ENCODE measurements at regions not wholly inside any gene's neighbourhood (a gene's known extent, or its start where the extent isn't known, plus 50 kb on each side); places are given as distances from the start of the nearest gene placed in this dataset.
"Not testable (repeated sequence)": the region's sequence is repeated elsewhere in the genome, so short reads cannot be mapped to it uniquely, and the experiment has no call there.

DNA sequence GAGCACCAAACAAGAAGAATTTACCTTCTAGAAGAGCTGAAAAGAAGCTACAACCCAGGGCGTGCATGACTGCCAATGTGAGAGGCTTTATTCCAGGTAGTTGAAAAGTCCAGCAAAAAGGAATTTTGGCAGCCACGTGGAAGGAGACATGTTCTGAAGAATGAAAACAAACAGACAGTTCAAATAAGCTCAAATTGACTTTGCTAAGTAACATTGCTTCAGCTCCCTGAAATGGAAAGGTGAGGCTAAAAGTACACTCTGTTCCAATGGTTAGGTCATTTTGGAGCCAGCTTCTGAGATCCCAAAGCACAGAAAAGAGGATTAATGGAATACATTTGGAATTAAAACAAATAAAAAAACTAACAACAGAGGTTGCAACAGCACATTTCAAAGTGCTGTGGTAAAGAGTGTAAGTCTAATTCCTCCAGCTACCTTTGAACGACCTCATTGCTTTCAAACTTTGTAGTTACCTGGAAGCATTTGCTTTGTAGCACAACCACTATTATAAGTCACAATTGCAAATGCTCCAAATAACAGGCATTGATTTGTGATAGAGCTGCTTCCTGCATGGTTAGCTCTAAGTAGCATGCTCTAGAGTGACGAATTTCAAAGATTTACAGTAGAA is 405.3 kb upstream of the EDA2R start:
- H3K27ac ChIP-seq (ENCODE audit: low read depth, low read length), result no peak overlapping the region
- no peak overlapping the region for H2AFZ ChIP-seq (ENCODE audit: low read length, unreplicated experiment)
- no peaks in the 10 kb centered on the region for H3K4me1 ChIP-seq (ENCODE audit: control insufficient read depth, insufficient read depth, low read length, unreplicated experiment)
- H3K36me3 ChIP-seq (ENCODE audit: insufficient read depth, low read length), result no peaks in the 10 kb centered on the region
- no peaks in the 10 kb centered on the region for H3K79me2 ChIP-seq (ENCODE audit: control insufficient read depth, insufficient read depth, low read length, unreplicated experiment)
- H3K27me3 ChIP-seq (ENCODE audit: insufficient read depth, low read length), result no peaks in the 10 kb centered on the region
- H3K4me3 ChIP-seq (ENCODE audit: low read depth, low read length), result no peak overlapping the region

DNA sequence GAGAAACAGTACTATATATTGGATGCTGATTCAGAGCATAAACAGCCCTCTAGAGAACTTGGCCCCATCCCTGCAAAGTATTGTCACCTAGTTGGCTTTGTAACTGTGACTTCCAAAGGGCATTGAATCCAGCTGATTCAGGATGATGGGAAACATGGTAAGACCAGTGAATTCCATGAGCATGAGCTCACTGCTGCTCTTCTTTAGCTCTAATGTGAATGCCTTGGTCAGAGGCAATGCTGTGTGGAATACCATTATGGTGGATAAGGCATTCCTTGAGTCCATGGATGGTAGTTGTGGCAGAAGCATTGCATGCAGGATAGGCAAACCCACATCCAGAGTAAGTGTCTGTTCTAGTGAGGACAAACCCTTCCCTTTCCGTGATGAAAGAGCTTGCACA is 365.6 kb upstream of the EDA2R start:
- H3K4me3 ChIP-seq (ENCODE audit: low read depth, low read length), result no peak overlapping the region
- no peaks in the 10 kb centered on the region for H3K79me2 ChIP-seq (ENCODE audit: control insufficient read depth, insufficient read depth, low read length, unreplicated experiment)
- no peaks in the 10 kb centered on the region for H3K27me3 ChIP-seq (ENCODE audit: insufficient read depth, low read length)
- H3K4me1 ChIP-seq (ENCODE audit: control insufficient read depth, insufficient read depth, low read length, unreplicated experiment), result no peaks in the 10 kb centered on the region
- H3K27ac ChIP-seq (ENCODE audit: low read depth, low read length), result no peak overlapping the region
- no peak overlapping the region for H2AFZ ChIP-seq (ENCODE audit: low read length, unreplicated experiment)
- no peaks in the 10 kb centered on the region for H3K36me3 ChIP-seq (ENCODE audit: insufficient read depth, low read length)

DNA sequence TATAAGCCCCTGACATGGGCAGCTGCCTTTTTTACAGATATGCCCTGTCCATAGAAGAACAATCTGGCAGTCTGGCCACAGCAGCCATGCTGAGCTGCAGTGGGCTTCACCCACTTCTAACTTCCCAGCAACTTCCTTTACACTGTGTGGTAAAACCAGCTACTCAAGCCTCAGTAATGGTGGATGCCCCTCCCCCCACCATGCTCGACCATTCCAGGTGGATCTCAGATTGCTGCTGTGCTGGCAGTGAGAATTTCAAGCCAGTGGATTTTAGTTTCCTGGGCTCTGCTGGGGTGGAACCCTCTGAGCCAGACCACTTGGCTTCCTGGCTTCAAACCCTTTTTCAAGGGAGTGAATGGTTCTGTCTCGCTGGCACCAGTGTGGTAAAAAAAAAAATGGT is 355.9 kb upstream of the EDA2R start:
- Histone ChIP-seq H2AFZ (ENCODE audit: low read length, unreplicated experiment) (no peak overlapping the region), H3K27me3 (ENCODE audit: insufficient read depth, low read length) (no peaks in the 10 kb centered on the region), H3K79me2 (ENCODE audit: control insufficient read depth, insufficient read depth, low read length, unreplicated experiment) (no peaks in the 10 kb centered on the region), H3K4me3 (ENCODE audit: low read depth, low read length) (no peak overlapping the region), H3K36me3 (ENCODE audit: insufficient read depth, low read length) (no peaks in the 10 kb centered on the region), H3K4me1 (ENCODE audit: control insufficient read depth, insufficient read depth, low read length, unreplicated experiment) (no peaks in the 10 kb centered on the region), H3K27ac (ENCODE audit: low read depth, low read length) (no peak overlapping the region)

DNA sequence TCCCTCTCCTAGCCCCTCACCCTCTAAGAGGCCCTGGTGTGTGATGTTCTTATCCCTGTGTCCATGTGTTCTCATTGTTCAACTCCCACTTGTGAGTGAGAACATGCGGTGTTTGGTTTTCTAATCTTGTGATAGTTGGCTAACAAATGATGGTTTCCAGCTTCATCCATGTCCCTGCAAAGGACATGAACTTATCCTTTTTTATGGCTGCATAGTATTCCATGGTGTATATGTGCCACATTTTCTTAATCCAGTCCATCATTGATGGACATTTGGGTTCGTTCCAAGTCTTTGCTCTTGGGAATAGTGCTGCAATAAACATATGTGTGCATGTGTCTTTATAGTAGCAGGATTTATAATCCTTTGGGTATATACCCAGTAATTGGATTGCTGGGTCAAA is 353.2 kb upstream of the EDA2R start:
- H2AFZ ChIP-seq (ENCODE audit: low read length, unreplicated experiment); H3K36me3 ChIP-seq (ENCODE audit: insufficient read depth, low read length); H3K4me3 ChIP-seq (ENCODE audit: low read depth, low read length); H3K4me1 ChIP-seq (ENCODE audit: control insufficient read depth, insufficient read depth, low read length, unreplicated experiment); H3K27me3 ChIP-seq (ENCODE audit: insufficient read depth, low read length); H3K27ac ChIP-seq (ENCODE audit: low read depth, low read length); H3K79me2 ChIP-seq (ENCODE audit: control insufficient read depth, insufficient read depth, low read length, unreplicated experiment): not testable (repeated sequence)

DNA sequence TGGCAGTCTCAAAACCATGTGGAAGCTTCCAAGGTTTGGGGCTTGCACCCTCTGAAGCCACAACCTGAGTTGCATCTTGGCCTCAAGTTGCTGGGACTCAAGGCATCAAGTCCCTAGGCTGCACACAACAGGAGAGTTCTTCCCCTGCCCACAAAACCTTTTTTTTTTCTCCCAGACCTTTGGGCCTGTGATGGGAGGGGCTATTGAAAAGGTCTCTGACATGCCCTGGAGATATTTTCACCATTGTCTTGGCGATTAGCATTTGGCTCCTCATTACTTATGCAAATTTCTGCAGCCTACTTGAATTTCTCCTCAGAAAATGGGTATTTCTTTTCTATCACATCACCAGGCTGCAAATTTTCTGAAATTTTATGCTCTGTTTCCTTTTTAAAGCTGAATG is 349.5 kb upstream of the EDA2R start:
- no peaks in the 10 kb centered on the region for H3K36me3 ChIP-seq (ENCODE audit: insufficient read depth, low read length)
- no peak overlapping the region for H3K27ac ChIP-seq (ENCODE audit: low read depth, low read length)
- H3K4me3 ChIP-seq (ENCODE audit: low read depth, low read length), result no peak overlapping the region
- no peak overlapping the region for H2AFZ ChIP-seq (ENCODE audit: low read length, unreplicated experiment)
- H3K4me1 ChIP-seq (ENCODE audit: control insufficient read depth, insufficient read depth, low read length, unreplicated experiment), result no peaks in the 10 kb centered on the region
- no peaks in the 10 kb centered on the region for H3K27me3 ChIP-seq (ENCODE audit: insufficient read depth, low read length)
- no peaks in the 10 kb centered on the region for H3K79me2 ChIP-seq (ENCODE audit: control insufficient read depth, insufficient read depth, low read length, unreplicated experiment)

DNA sequence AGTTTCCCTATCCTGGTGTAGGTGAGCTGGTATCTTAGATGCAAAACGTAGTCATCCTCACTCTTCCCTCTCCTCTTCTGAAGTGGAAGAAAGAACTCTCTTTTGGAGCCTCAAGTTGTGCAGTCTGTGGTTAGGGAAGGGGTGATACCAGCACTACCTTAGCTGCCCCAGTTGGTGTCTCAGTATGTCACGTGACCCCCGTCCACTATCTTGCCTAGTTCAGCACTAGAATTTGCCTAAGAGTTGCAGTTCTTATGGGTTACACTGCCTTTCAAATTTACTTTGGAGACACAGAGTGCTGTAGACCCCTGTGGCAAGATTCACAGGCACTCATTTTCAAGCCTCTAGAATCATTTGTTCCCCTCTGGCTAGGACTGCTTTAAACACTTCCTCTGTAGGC is 322.8 kb upstream of the EDA2R start:
- no peaks in the 10 kb centered on the region for H3K4me1 ChIP-seq (ENCODE audit: control insufficient read depth, insufficient read depth, low read length, unreplicated experiment)
- no peaks in the 10 kb centered on the region for H3K36me3 ChIP-seq (ENCODE audit: insufficient read depth, low read length)
- H3K27ac ChIP-seq (ENCODE audit: low read depth, low read length), result no peak overlapping the region
- no peak overlapping the region for H3K4me3 ChIP-seq (ENCODE audit: low read depth, low read length)
- no peaks in the 10 kb centered on the region for H3K27me3 ChIP-seq (ENCODE audit: insufficient read depth, low read length)
- no peak overlapping the region for H2AFZ ChIP-seq (ENCODE audit: low read length, unreplicated experiment)
- H3K79me2 ChIP-seq (ENCODE audit: control insufficient read depth, insufficient read depth, low read length, unreplicated experiment), result no peaks in the 10 kb centered on the region

DNA sequence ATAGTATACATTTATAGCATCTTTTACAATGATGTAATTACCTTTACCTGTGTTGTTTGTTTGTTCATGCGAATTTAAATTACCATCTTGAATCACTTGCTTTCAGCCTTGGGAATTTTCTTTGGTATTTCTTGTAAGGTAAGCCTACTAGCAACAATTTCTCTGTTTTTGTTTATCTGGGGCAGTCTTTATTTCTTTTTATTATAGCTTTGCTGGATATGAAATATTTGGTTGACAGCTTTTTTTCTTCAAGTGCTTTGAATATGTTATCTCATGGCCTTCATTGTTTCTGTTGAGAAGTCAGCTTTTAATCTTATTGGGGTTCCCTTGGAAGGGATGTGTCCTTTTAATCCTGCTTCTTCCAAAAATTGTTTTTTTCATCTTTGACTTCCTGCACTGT is 292.8 kb upstream of the EDA2R start:
- Histone ChIP-seq H3K4me3 (ENCODE audit: low read depth, low read length) (no peak overlapping the region), H3K4me1 (ENCODE audit: control insufficient read depth, insufficient read depth, low read length, unreplicated experiment) (no peaks in the 10 kb centered on the region), H3K27ac (ENCODE audit: low read depth, low read length) (no peak overlapping the region), H3K36me3 (ENCODE audit: insufficient read depth, low read length) (no peaks in the 10 kb centered on the region), H2AFZ (ENCODE audit: low read length, unreplicated experiment) (no peak overlapping the region), H3K27me3 (ENCODE audit: insufficient read depth, low read length) (no peaks in the 10 kb centered on the region), H3K79me2 (ENCODE audit: control insufficient read depth, insufficient read depth, low read length, unreplicated experiment) (no peaks in the 10 kb centered on the region)

DNA sequence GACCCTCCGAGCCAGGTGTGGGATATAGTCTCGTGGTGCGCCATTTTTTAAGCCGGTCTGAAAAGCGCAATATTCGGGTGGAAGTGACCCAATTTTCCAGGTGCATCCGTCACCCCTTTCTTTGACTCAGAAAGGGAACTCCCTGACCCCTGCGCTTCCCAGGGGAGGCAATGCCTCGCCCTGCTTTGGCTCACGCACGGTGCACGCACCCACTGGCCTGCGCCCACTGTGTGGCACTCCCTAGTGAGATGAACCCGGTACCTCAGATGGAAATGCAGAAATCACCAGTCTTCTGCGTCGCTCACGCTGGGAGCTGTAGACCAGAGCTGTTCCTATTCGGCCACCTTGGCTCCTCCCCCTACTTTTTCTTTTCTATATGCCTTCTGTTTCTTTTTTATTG is 291.6 kb upstream of the EDA2R start:
- not testable (repeated sequence) for H3K27me3 ChIP-seq (ENCODE audit: insufficient read depth, low read length); H3K4me1 ChIP-seq (ENCODE audit: control insufficient read depth, insufficient read depth, low read length, unreplicated experiment); H2AFZ ChIP-seq (ENCODE audit: low read length, unreplicated experiment); H3K79me2 ChIP-seq (ENCODE audit: control insufficient read depth, insufficient read depth, low read length, unreplicated experiment); H3K36me3 ChIP-seq (ENCODE audit: insufficient read depth, low read length); H3K27ac ChIP-seq (ENCODE audit: low read depth, low read length); H3K4me3 ChIP-seq (ENCODE audit: low read depth, low read length)

DNA sequence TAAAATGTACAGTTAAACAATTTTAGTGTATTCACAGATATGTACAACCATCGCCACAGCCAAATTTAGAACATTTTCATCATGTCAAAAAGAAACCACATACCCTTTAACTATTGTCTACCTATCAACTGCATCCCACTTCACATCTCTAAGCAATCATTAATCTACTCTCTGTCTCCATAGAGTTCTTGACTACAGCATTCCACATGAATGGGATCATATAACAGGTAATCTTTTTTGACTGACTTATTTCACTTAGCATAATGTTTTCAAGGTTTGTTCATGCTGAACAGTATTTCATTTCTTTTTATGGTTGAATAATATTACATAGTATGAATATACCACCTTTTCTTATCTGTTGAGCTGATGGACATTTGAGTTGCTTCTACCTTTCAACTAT is 281.4 kb upstream of the EDA2R start:
- Histone ChIP-seq H3K27me3 (ENCODE audit: insufficient read depth, low read length) (no peaks in the 10 kb centered on the region), H3K4me3 (ENCODE audit: low read depth, low read length) (no peak overlapping the region), H3K79me2 (ENCODE audit: control insufficient read depth, insufficient read depth, low read length, unreplicated experiment) (no peaks in the 10 kb centered on the region), H2AFZ (ENCODE audit: low read length, unreplicated experiment) (no peak overlapping the region), H3K36me3 (ENCODE audit: insufficient read depth, low read length) (no peaks in the 10 kb centered on the region), H3K4me1 (ENCODE audit: control insufficient read depth, insufficient read depth, low read length, unreplicated experiment) (no peaks in the 10 kb centered on the region), H3K27ac (ENCODE audit: low read depth, low read length) (no peak overlapping the region)

DNA sequence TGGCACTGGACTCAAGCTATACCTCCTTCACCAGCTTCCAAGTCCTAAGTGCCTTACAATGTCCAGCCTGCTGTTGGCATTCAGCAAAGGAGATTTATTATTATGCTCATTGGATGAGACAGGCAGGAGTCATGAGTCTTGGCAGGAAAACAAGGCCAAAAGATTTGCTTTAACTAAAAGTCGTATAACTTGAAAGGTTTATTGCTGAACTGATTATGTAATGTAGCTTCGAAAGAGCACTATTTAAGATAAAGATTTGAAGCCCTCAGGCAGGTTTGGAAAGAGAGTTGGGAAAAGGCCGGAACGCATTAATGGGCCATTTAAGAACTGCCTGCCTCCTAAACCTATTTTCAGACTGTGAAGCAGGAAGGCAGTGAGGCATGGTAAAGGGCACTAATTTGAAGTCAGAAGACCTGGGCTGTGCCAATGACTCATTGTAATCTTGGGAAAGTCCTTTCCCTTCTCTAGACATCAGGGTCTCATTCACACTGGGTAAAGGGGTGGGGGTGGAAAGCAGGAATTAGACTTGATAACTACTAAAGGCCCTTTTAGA is 280.5 kb upstream of the EDA2R start:
- H3K79me2 ChIP-seq (ENCODE audit: control insufficient read depth, insufficient read depth, low read length, unreplicated experiment), result no peaks in the 10 kb centered on the region
- no peaks in the 10 kb centered on the region for H3K36me3 ChIP-seq (ENCODE audit: insufficient read depth, low read length)

DNA sequence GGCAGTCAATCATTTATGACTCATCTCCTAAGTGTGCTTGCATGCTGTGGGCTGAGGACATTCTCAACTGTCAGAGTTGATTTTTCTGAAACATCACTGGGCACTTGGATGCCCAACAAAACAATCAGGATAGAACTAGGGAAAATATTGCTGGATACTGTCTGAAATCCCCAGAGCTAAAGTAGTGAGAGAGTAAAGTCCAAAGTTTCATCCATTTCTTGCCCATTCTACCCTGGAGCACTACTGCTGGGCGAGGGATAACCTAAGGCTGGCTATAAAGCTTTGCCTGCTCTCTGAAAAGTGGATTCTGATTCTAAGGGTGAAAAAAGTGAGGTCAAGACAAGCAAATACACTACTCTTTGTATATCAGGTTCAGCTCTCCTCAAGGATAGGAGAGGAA is 279.6 kb upstream of the EDA2R start:
- Histone ChIP-seq H3K79me2 (ENCODE audit: control insufficient read depth, insufficient read depth, low read length, unreplicated experiment) (no peaks in the 10 kb centered on the region), H3K27ac (ENCODE audit: low read depth, low read length) (no peak overlapping the region), H3K36me3 (ENCODE audit: insufficient read depth, low read length) (no peaks in the 10 kb centered on the region), H3K4me3 (ENCODE audit: low read depth, low read length) (no peak overlapping the region), H2AFZ (ENCODE audit: low read length, unreplicated experiment) (no peak overlapping the region), H3K27me3 (ENCODE audit: insufficient read depth, low read length) (no peaks in the 10 kb centered on the region), H3K4me1 (ENCODE audit: control insufficient read depth, insufficient read depth, low read length, unreplicated experiment) (no peaks in the 10 kb centered on the region)

More for the DNA sequence above, 280.5 kb upstream of the EDA2R start:
- Histone ChIP-seq H2AFZ (ENCODE audit: low read length, unreplicated experiment) (no peak overlapping the region), H3K4me3 (ENCODE audit: low read depth, low read length) (no peak overlapping the region), H3K27me3 (ENCODE audit: insufficient read depth, low read length) (no peaks in the 10 kb centered on the region), H3K4me1 (ENCODE audit: control insufficient read depth, insufficient read depth, low read length, unreplicated experiment) (no peaks in the 10 kb centered on the region), H3K27ac (ENCODE audit: low read depth, low read length) (no peak overlapping the region)
